ENCODE measurements at regions not wholly inside any gene's neighbourhood (a gene's known extent, or its start where the extent isn't known, plus 50 kb on each side); places are given as distances from the start of the nearest gene placed in this dataset.

DNA sequence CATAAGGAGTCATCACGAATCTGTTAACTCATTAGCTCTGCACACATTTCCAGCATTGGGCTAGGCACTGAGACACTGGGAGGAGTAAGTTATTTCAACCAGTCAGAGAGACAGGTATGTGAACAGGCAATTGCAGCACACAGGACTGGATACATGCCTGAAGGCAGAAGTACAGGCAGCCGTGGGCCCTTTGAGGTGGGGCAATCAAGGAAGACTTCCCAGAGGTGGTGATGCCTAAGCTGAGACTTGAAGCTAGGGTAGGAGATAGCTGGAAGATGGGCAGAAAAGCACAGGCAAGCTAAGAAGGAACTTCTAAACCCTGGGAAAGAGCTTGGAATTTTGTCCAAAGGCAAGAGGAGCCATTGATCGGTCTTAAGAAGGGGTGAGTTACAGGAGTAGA, 249.7 kb downstream of the EMX2 start:
- no peak overlapping the region for H3K4me3 Mint-ChIP-seq
- H3K9me3 Mint-ChIP-seq: no peaks in the 10 kb centered on the region
- no peaks in the 10 kb centered on the region for H3F3A ChIP-seq (replicated peaks; ENCODE audit: low read depth)
- no peak overlapping the region for H3K4me2 ChIP-seq
- no peaks in the 10 kb centered on the region for H3K79me2 ChIP-seq (replicated peaks; ENCODE audit: insufficient read depth)
- H3K4me1 ChIP-seq (ENCODE audit: insufficient read depth): no peaks in the 10 kb centered on the region
- H3K27me3 Mint-ChIP-seq (ENCODE audit: insufficient read depth, low read depth, poor library complexity): no peaks in the 10 kb centered on the region
- no peak overlapping the region for H3K4me3 ChIP-seq
- no peaks in the 10 kb centered on the region for H3K36me3 Mint-ChIP-seq (ENCODE audit: low read depth)
- H3K9me2 ChIP-seq (ENCODE audit: insufficient read depth): no peaks in the 10 kb centered on the region
- H2AFZ ChIP-seq: no peak overlapping the region
- H3K27me3 ChIP-seq (ENCODE audit: insufficient read depth): no peaks in the 10 kb centered on the region
- H3K27ac Mint-ChIP-seq: no peak overlapping the region
- ATAC-seq: no peak
- no peak for DNase-seq (ENCODE audit: low spot score)
- H3K4me1 Mint-ChIP-seq: no peaks in the 10 kb centered on the region
- H3K36me3 ChIP-seq (ENCODE audit: insufficient read depth): no peaks in the 10 kb centered on the region
- TF ChIP-seq CTCF (conservative IDR thresholded peaks at IDR 0.05; ENCODE audit: low read depth in 2 of 2) (no peak), EZH2phosphoT487 (IDR thresholded peaks at IDR 0.05; ENCODE audit: unreplicated experiment) (no peak), STAT1 (IDR thresholded peaks at IDR 0.05; ENCODE audit: unreplicated experiment) (no peak), NANOG (IDR thresholded peaks at IDR 0.05; ENCODE audit: borderline replicate concordance) (no peak), CREB1 (CRISPR knock-in tag; IDR thresholded peaks at IDR 0.05; ENCODE audit: low read depth) (no peak), ZNF462 (CRISPR knock-in tag; IDR thresholded peaks at IDR 0.05) (no peak), EZH2 (IDR thresholded peaks at IDR 0.05; ENCODE audit: low read depth, unreplicated experiment) (no peak), ZNF331 (CRISPR knock-in tag; IDR thresholded peaks at IDR 0.05; ENCODE audit: low read depth) (no peak), POLR2AphosphoS5 (IDR thresholded peaks at IDR 0.05; ENCODE audit: low read depth) (no peak), ZNF114 (CRISPR knock-in tag; IDR thresholded peaks at IDR 0.05) (no peak), JUNB (IDR thresholded peaks at IDR 0.05; ENCODE audit: unreplicated experiment) (no peak), REST (IDR thresholded peaks at IDR 0.05; ENCODE audit: unreplicated experiment) (no peak)
- TF ChIP-seq, protein P1, sequence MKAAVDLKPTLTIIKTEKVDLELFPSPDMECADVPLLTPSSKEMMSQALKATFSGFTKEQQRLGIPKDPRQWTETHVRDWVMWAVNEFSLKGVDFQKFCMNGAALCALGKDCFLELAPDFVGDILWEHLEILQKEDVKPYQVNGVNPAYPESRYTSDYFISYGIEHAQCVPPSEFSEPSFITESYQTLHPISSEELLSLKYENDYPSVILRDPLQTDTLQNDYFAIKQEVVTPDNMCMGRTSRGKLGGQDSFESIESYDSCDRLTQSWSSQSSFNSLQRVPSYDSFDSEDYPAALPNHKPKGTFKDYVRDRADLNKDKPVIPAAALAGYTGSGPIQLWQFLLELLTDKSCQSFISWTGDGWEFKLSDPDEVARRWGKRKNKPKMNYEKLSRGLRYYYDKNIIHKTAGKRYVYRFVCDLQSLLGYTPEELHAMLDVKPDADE (IDR thresholded peaks at IDR 0.05): no peak
- no peaks in the 10 kb centered on the region for H4K20me1 ChIP-seq (replicated peaks; ENCODE audit: insufficient read depth)
- H3K27ac ChIP-seq (ENCODE audit: low read depth): no peak overlapping the region

Data from GM23338 (cell line).